Small intestine (tissue), 7 donors: ENCODE measurements at regions not wholly inside any gene's neighbourhood (a gene's known extent, or its start where the extent isn't known, plus 50 kb on each side); places are given as distances from the start of the nearest gene placed in this dataset.

ENCODE experiments used
- DNase-seq, 2 donors: peaks; one replicate each; pipeline versions ENCODE4 v3.0.0 to v3.0.0-alpha.2; 2013
- FAIRE-seq: peaks from 2 replicates; lab custom pipeline; 2012; peaks lifted over from hg19 to GRCh38; lab: Jason Lieb, UNC
- H3K27ac ChIP-seq, 3 donors: one replicate each; pipeline ENCODE4 v1.5.1; 2013; ENCODE audit warnings: low read length in 2 of 3, mild to moderate bottlenecking in 2 of 3, control low read depth in 1 of 3, inconsistent platforms in 1 of 3, low read depth in 1 of 3, moderate library complexity in 1 of 3
- H3K27me3 ChIP-seq, 3 donors: one replicate each; pipeline ENCODE4 v1.6.1; 2013; ENCODE audit warnings: low read length in 3 of 3, inconsistent platforms in 1 of 3; ENCODE audit not compliant: control insufficient read depth in 3 of 3, insufficient read depth in 3 of 3
- H3K36me3 ChIP-seq, 3 donors: one replicate each; pipeline ENCODE4 v1.6.1; 2013; ENCODE audit warnings: low read length in 3 of 3, inconsistent platforms in 1 of 3, low read depth in 1 of 3, mild to moderate bottlenecking in 1 of 3, moderate library complexity in 1 of 3; ENCODE audit not compliant: control insufficient read depth in 3 of 3, insufficient read depth in 2 of 3
- H3K4me1 ChIP-seq, 3 donors: one replicate each; pipeline ENCODE4 v1.6.1; 2013; ENCODE audit warnings: low read length in 2 of 3, inconsistent platforms in 1 of 3, low read depth in 1 of 3, mild to moderate bottlenecking in 1 of 3, moderate library complexity in 1 of 3; ENCODE audit not compliant: control insufficient read depth in 3 of 3, insufficient read depth in 2 of 3
- H3K4me3 ChIP-seq, 3 donors: one replicate each; pipeline ENCODE4 v1.5.1; 2013; ENCODE audit warnings: low read length in 3 of 3, control low read depth in 1 of 3, inconsistent platforms in 1 of 3, low read depth in 1 of 3, mild to moderate bottlenecking in 1 of 3, moderate library complexity in 1 of 3
- H3K9me3 ChIP-seq, 2 donors: one replicate each; pipeline ENCODE4 v1.6.1; 2013; ENCODE audit warnings: low read depth in 1 of 2, low read length in 1 of 2; ENCODE audit not compliant: control insufficient read depth in 2 of 2, insufficient read depth in 1 of 2
- WGBS, 3 donors: extraction: QIAGEN DNeasy Blood & Tissue Kit; methylation state at CpG; one replicate each; pipeline ENCODE4 v1.1.7; 2013; 5-methylcytosine and 5-hydroxymethylcytosine counted together
- donor health status: healthy with polysubstance abuse.
- donor health status: control.
- donor health status: control.
- donor health status: Bipolar disorder and iron deficiency.
- donor health status: healthy.

GRCh38 chr7:32335107-32335506 lies 155.1 kb downstream of the LSM5 start:
- Histone ChIP-seq H3K27ac (no peak overlapping the region), H3K9me3 (peaks cover 0 to 2% of the 10 kb centered on the region in 2 donors), H3K4me3 (no peak overlapping the region), H3K4me1 (no peaks in the 10 kb centered on the region), H3K36me3 (no peaks in the 10 kb centered on the region), H3K27me3 (no peaks in the 10 kb centered on the region)
- DNase-seq (no peak), FAIRE-seq (no peak)
- 41 to 67% (median 52%) methylated on average over 1 of the region's 1 CpG for WGBS, 3 donors

GRCh38 chr7:32330602-32331001 lies 159.6 kb downstream of the LSM5 start:
- no peak overlapping the region for H3K27ac ChIP-seq
- WGBS, 3 donors: 80 to 90% (median 84%) methylated on average over 5 of the region's 5 CpGs
- no peak overlapping the region for H3K4me3 ChIP-seq
- DNase-seq: no peak
- no peak for FAIRE-seq
- H3K36me3 ChIP-seq: no peaks in the 10 kb centered on the region
- H3K4me1 ChIP-seq: no peaks in the 10 kb centered on the region
- peaks cover 0 to 2% of the 10 kb centered on the region in 2 donors for H3K9me3 ChIP-seq
- H3K27me3 ChIP-seq: no peaks in the 10 kb centered on the region

- FAIRE-seq: no peak
- no peak overlapping the region for H3K4me3 ChIP-seq
- DNase-seq: no peak
- 16 to 38% (median 19%) methylated on average over 1 of the region's 1 CpG for WGBS, 3 donors
- no peaks in the 10 kb centered on the region for H3K36me3 ChIP-seq
- no peaks in the 10 kb centered on the region for H3K4me1 ChIP-seq
- peaks cover 0 to 4% (median 0%) of the 10 kb centered on the region in 3 donors for H3K27me3 ChIP-seq
- H3K27ac ChIP-seq: no peak overlapping the region
- H3K9me3 ChIP-seq: no peaks in the 10 kb centered on the region
Observed at GRCh38 chr7:32326078-32326477, 164.1 kb downstream of the LSM5 start.

- Histone ChIP-seq H3K4me1 (no peaks in the 10 kb centered on the region), H3K27me3 (peaks cover 0 to 14% (median 0%) of the 10 kb centered on the region in 3 donors), H3K36me3 (no peaks in the 10 kb centered on the region), H3K4me3 (no peak overlapping the region), H3K9me3 (no peaks in the 10 kb centered on the region), H3K27ac (no peak overlapping the region)
- no peak for DNase-seq
- WGBS, 3 donors: 80 to 86% (median 84%) methylated on average over 3 of the region's 3 CpGs
- no peak for FAIRE-seq
Observed at GRCh38 chr7:32323712-32324111, 166.5 kb downstream of the LSM5 start.

GRCh38 chr7:32319012-32319382 lies 171.2 kb downstream of the LSM5 start:
- FAIRE-seq (no peak), DNase-seq (no peak)

GRCh38 chr7:32318300-32319011 lies 171.7 kb downstream of the LSM5 start:
- FAIRE-seq (no peak), DNase-seq (no peak)
- H3K4me1 ChIP-seq: no peaks in the 10 kb centered on the region
- H3K4me3 ChIP-seq: no peak overlapping the region
- no peaks in the 10 kb centered on the region for H3K9me3 ChIP-seq
- H3K27ac ChIP-seq: no peak overlapping the region
- WGBS, 3 donors: 24 to 30% (median 24%) methylated on average over 36 of the region's 36 CpGs
- peaks cover 0 to 26% (median 0%) of the 10 kb centered on the region in 3 donors for H3K27me3 ChIP-seq
- no peaks in the 10 kb centered on the region for H3K36me3 ChIP-seq

More at GRCh38 chr7:32319012-32319382, 171.2 kb downstream of the LSM5 start:
- WGBS, 3 donors: 27 to 40% (median 33%) methylated on average over 19 of the region's 19 CpGs
- Histone ChIP-seq H3K36me3 (no peaks in the 10 kb centered on the region), H3K9me3 (no peaks in the 10 kb centered on the region), H3K27ac (no peak overlapping the region), H3K27me3 (peaks cover 0 to 26% (median 0%) of the 10 kb centered on the region in 3 donors), H3K4me3 (no peak overlapping the region), H3K4me1 (no peaks in the 10 kb centered on the region)

- Histone ChIP-seq H3K27me3 (peaks cover 0 to 23% (median 0%) of the 10 kb centered on the region in 3 donors), H3K9me3 (no peaks in the 10 kb centered on the region), H3K36me3 (no peaks in the 10 kb centered on the region), H3K4me3 (no peak overlapping the region), H3K27ac (no peak overlapping the region), H3K4me1 (no peaks in the 10 kb centered on the region)
- FAIRE-seq (no peak), DNase-seq (no peak)
- WGBS, 3 donors: 64 to 78% (median 76%) methylated on average over 4 of the region's 4 CpGs
Observed at GRCh38 chr7:32316839-32317238, 173.3 kb downstream of the LSM5 start.

- H3K4me1 ChIP-seq: no peaks in the 10 kb centered on the region
- no peak for FAIRE-seq
- 58 to 84% (median 63%) methylated on average over 2 of the region's 2 CpGs for whole genome bisulfite sequencing, 3 donors
Observed at GRCh38 chr7:32314761-32315160, 175.4 kb downstream of the LSM5 start.

GRCh38 chr7:32301427-32301826 lies 188.8 kb downstream of the LSM5 start:
- no peak overlapping the region for H3K27ac ChIP-seq
- DNase-seq (no peak), FAIRE-seq (no peak)
- WGBS, 3 donors: 62 to 76% (median 68%) methylated on average over 3 of the region's 3 CpGs
- H3K9me3 ChIP-seq: no peaks in the 10 kb centered on the region
- no peaks in the 10 kb centered on the region for H3K36me3 ChIP-seq
- peaks cover 4 to 40% (median 6%) of the 10 kb centered on the region in 3 donors for H3K27me3 ChIP-seq
- no peak overlapping the region for H3K4me3 ChIP-seq
- no peaks in the 10 kb centered on the region for H3K4me1 ChIP-seq

More at GRCh38 chr7:32314761-32315160, 175.4 kb downstream of the LSM5 start:
- DNase-seq: no peak
- no peaks in the 10 kb centered on the region for H3K36me3 ChIP-seq
- peaks cover 0 to 21% (median 0%) of the 10 kb centered on the region in 3 donors for H3K27me3 ChIP-seq
- no peak overlapping the region for H3K27ac ChIP-seq
- H3K4me3 ChIP-seq: no peak overlapping the region
- no peaks in the 10 kb centered on the region for H3K9me3 ChIP-seq
